ENCODE measurements at regions not wholly inside any gene's neighbourhood (a gene's known extent, or its start where the extent isn't known, plus 50 kb on each side); places are given as distances from the start of the nearest gene placed in this dataset.

- TF ChIP-seq CTCF (IDR thresholded peaks at IDR 0.05; ENCODE audit: unreplicated experiment), result no peak
- no peaks in the 10 kb centered on the region for H3K36me3 Mint-ChIP-seq (ENCODE audit: insufficient read depth)
- H3K27ac Mint-ChIP-seq, result no peak overlapping the region
- peaks cover 5% of the 10 kb centered on the region for H3K4me1 Mint-ChIP-seq (ENCODE audit: low read depth)
- H3K4me3 Mint-ChIP-seq (ENCODE audit: low read depth), result no peak overlapping the region
- no peaks in the 10 kb centered on the region for H3K9me3 Mint-ChIP-seq (ENCODE audit: low read depth)
- H3K27me3 Mint-ChIP-seq, result peaks cover 39% of the 10 kb centered on the region
- DNase-seq (ENCODE audit: low spot score, unreplicated experiment), result no peak
Measured at GRCh38 chr12:115207216-115207915, 523.4 kb upstream of the TBX3 start.

- Mint-ChIP-seq H3K36me3 (ENCODE audit: insufficient read depth) (no peaks in the 10 kb centered on the region), H3K9me3 (ENCODE audit: low read depth) (no peaks in the 10 kb centered on the region), H3K27ac (no peak overlapping the region)
Measured at GRCh38 chr12:115206801-115207200, 522.8 kb upstream of the TBX3 start.

GRCh38 chr12:115205755-115206308 is 521.9 kb upstream of the TBX3 start:
- no peak for TF ChIP-seq CTCF (IDR thresholded peaks at IDR 0.05; ENCODE audit: unreplicated experiment)
- no peak for DNase-seq (ENCODE audit: low spot score, unreplicated experiment)
- Mint-ChIP-seq H3K4me3 (ENCODE audit: low read depth) (no peak overlapping the region), H3K27ac (no peak overlapping the region), H3K27me3 (peaks cover 33% of the 10 kb centered on the region), H3K9me3 (ENCODE audit: low read depth) (no peaks in the 10 kb centered on the region), H3K4me1 (ENCODE audit: low read depth) (peaks cover 5% of the 10 kb centered on the region), H3K36me3 (ENCODE audit: insufficient read depth) (no peaks in the 10 kb centered on the region)

More at GRCh38 chr12:115206801-115207200, 522.8 kb upstream of the TBX3 start:
- no peak overlapping the region for H3K4me3 Mint-ChIP-seq (ENCODE audit: low read depth)
- peaks cover 5% of the 10 kb centered on the region for H3K4me1 Mint-ChIP-seq (ENCODE audit: low read depth)
- no peak for TF ChIP-seq CTCF (IDR thresholded peaks at IDR 0.05; ENCODE audit: unreplicated experiment)
- H3K27me3 Mint-ChIP-seq, result peaks cover 36% of the 10 kb centered on the region
- no peak for DNase-seq (ENCODE audit: low spot score, unreplicated experiment)

- Mint-ChIP-seq H3K4me3 (ENCODE audit: low read depth) (no peak overlapping the region), H3K36me3 (ENCODE audit: insufficient read depth) (no peaks in the 10 kb centered on the region), H3K4me1 (ENCODE audit: low read depth) (peaks cover 5% of the 10 kb centered on the region), H3K27ac (no peak overlapping the region), H3K9me3 (ENCODE audit: low read depth) (no peaks in the 10 kb centered on the region), H3K27me3 (peaks cover 29% of the 10 kb centered on the region)
- DNase-seq (ENCODE audit: low spot score, unreplicated experiment), result no peak
- TF ChIP-seq CTCF (IDR thresholded peaks at IDR 0.05; ENCODE audit: unreplicated experiment), result no peak
Measured at GRCh38 chr12:115204957-115205754, 521.2 kb upstream of the TBX3 start.

- no peak overlapping the region for H3K27ac Mint-ChIP-seq
- no peak overlapping the region for H3K4me3 Mint-ChIP-seq (ENCODE audit: low read depth)
- no peaks in the 10 kb centered on the region for H3K9me3 Mint-ChIP-seq (ENCODE audit: low read depth)
- H3K4me1 Mint-ChIP-seq (ENCODE audit: low read depth), result peaks cover 5% of the 10 kb centered on the region
- peaks cover 31% of the 10 kb centered on the region for H3K27me3 Mint-ChIP-seq
- no peak for DNase-seq (ENCODE audit: low spot score, unreplicated experiment)
- TF ChIP-seq CTCF (IDR thresholded peaks at IDR 0.05; ENCODE audit: unreplicated experiment), result no peak
- no peaks in the 10 kb centered on the region for H3K36me3 Mint-ChIP-seq (ENCODE audit: insufficient read depth)
Measured at GRCh38 chr12:115203701-115204100, 519.7 kb upstream of the TBX3 start.
